Calu3 (cell line): ENCODE measurements at regions not wholly inside any gene's neighbourhood (a gene's known extent, or its start where the extent isn't known, plus 50 kb on each side); places are given as distances from the start of the nearest gene placed in this dataset.

Source experiments
- BruUV-seq: library from RNA; stranded (reverse); fragments of 400-500 nt; replicated peaks from 2 replicates; lab custom pipeline; 2021; lab: Mats Ljungman, UMichigan
- CTCF ChIA-PET: fragments of 300-600 bp; sonication (Branson Sonifier 250); formaldehyde crosslinking; loops from one replicate; lab custom pipeline; 2022; ENCODE audit warnings: antibody characterized with exemption; lab: Charles Lee
- DNase-seq: peaks from one replicate; pipeline ENCODE4 v3.0.0; 2022
- H3K27ac Mint-ChIP-seq: one replicate; pipeline ENCODE4 v1.8.0; 2022; ENCODE audit warnings: mixed read lengths; ENCODE audit not compliant: unreplicated experiment
- H3K27me3 Mint-ChIP-seq: one replicate; pipeline ENCODE4 v1.8.0; 2022; ENCODE audit warnings: mixed read lengths; ENCODE audit not compliant: unreplicated experiment
- H3K36me3 Mint-ChIP-seq: one replicate; pipeline ENCODE4 v1.8.0; 2022; ENCODE audit warnings: mild to moderate bottlenecking, moderate library complexity, mixed read lengths; ENCODE audit not compliant: insufficient read depth, unreplicated experiment
- H3K4me1 Mint-ChIP-seq: one replicate; pipeline ENCODE4 v1.8.0; 2022; ENCODE audit warnings: mild to moderate bottlenecking, low read depth, mixed read lengths; ENCODE audit not compliant: unreplicated experiment
- H3K4me3 Mint-ChIP-seq: one replicate; pipeline ENCODE4 v1.8.0; 2022; ENCODE audit warnings: mild to moderate bottlenecking, low read depth, moderate library complexity, mixed read lengths; ENCODE audit not compliant: unreplicated experiment
- H3K9me3 Mint-ChIP-seq: one replicate; pipeline ENCODE4 v1.8.0; 2022; ENCODE audit warnings: low read depth, mixed read lengths; ENCODE audit not compliant: unreplicated experiment
- intact Hi-C: fragments of 100-400 bp; cut with micrococcal nuclease; formaldehyde crosslinking; loops from one replicate; pipeline ENCODE4 v1.10.0; 2022; ENCODE audit not compliant: unreplicated experiment
- TF ChIP-seq, protein P1 (sequence below): fragments of 200-600 bp; IDR thresholded peaks from one replicate; pipeline ENCODE4 v1.8.0; 2022; ENCODE audit warnings: antibody characterized with exemption; ENCODE audit not compliant: unreplicated experiment

DNA sequence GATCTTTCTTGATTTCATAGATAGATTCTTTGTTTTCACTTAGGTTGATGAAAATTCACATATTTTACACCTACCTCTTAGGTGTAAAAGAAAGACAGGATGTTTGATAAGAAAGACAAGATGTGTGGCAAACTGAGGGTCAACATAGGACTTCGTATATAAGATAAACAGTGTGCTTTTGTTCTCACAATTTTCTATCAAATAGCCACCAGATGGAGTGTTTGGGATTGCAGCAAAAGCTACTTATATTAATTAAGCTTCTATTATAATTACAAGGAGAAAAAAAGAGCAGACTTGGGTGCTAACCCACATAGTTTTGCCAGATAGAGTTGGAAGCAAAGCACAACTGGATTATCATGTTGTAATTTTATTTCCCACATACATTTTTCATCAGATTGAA is 232.9 kb downstream of the CDH7 start:
- H3K9me3 Mint-ChIP-seq = peaks cover 4% of the 10 kb centered on the region
- CTCF ChIA-PET = interaction anchor here (0.7 to 1.4 kb wide), 2 partner anchors 62 to 512 kb away, joined by 3 to 6 read pairs; no protein-coding TSS in a partner anchor

DNA sequence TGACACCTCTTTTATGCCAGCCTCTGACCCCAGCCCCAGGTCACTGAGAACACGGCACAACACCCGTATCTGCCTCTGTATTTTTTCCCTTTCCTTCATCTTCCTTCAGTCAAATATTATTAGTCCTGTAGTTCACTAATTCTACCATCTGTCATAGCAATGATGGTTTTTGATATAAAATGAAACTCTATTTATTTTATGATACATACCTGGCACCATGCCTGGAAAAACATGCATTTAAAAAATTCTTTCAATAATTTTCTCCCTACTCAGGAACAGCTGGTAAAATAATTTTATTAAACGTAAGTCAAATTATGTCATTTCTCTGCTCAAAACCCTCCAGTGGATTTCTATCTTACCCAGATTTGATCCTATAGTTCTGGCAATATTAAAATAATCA is 224.7 kb downstream of the CDH7 start:
- Mint-ChIP-seq H3K27me3 (no peaks in the 10 kb centered on the region), H3K9me3 (no peaks in the 10 kb centered on the region), H3K27ac (no peak overlapping the region), H3K36me3 (no peaks in the 10 kb centered on the region), H3K4me3 (no peak overlapping the region), H3K4me1 (peaks cover 13% of the 10 kb centered on the region)
- TF ChIP-seq, protein P1, sequence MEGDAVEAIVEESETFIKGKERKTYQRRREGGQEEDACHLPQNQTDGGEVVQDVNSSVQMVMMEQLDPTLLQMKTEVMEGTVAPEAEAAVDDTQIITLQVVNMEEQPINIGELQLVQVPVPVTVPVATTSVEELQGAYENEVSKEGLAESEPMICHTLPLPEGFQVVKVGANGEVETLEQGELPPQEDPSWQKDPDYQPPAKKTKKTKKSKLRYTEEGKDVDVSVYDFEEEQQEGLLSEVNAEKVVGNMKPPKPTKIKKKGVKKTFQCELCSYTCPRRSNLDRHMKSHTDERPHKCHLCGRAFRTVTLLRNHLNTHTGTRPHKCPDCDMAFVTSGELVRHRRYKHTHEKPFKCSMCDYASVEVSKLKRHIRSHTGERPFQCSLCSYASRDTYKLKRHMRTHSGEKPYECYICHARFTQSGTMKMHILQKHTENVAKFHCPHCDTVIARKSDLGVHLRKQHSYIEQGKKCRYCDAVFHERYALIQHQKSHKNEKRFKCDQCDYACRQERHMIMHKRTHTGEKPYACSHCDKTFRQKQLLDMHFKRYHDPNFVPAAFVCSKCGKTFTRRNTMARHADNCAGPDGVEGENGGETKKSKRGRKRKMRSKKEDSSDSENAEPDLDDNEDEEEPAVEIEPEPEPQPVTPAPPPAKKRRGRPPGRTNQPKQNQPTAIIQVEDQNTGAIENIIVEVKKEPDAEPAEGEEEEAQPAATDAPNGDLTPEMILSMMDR = no peak
- intact Hi-C loops = no loop called here
- CTCF ChIA-PET = no interaction called here
- no TSS peak for BruUV-seq
- DNase-seq = no peak

More for the DNA sequence above, 232.9 kb downstream of the CDH7 start:
- H3K4me1 Mint-ChIP-seq = no peaks in the 10 kb centered on the region
- intact Hi-C loops = loop anchor here (5.0 kb wide), 2 partner anchors 64 to 514 kb away; no protein-coding TSS in a partner anchor
- DNase-seq = no peak
- no peaks in the 10 kb centered on the region for H3K36me3 Mint-ChIP-seq
- TF ChIP-seq, protein P1 = no peak
- no peak overlapping the region for H3K27ac Mint-ChIP-seq
- no peaks in the 10 kb centered on the region for H3K27me3 Mint-ChIP-seq
- no peak overlapping the region for H3K4me3 Mint-ChIP-seq
- no TSS peak for BruUV-seq

DNA sequence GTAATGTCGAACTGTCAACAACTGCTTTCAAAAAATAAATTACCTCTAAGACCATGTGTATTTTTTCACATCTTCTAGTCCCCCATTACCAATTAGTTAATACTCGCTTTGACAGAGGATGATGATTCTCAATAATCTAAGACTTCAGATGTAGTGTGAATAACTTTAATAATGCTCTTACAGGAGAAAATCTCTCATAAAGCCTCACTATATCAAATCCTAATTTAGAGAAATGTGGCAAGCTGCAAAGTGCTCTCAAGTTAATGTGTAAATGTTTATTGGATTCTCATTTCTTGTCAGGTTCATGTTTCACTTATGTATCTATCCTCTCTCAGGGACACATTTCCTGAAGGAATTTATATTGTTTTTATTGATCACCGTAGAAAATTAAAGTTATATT is 223.9 kb downstream of the CDH7 start:
- Mint-ChIP-seq H3K4me1 (peaks cover 13% of the 10 kb centered on the region), H3K27ac (no peak overlapping the region), H3K36me3 (no peaks in the 10 kb centered on the region), H3K27me3 (no peaks in the 10 kb centered on the region), H3K4me3 (no peak overlapping the region), H3K9me3 (no peaks in the 10 kb centered on the region)
- TF ChIP-seq, protein P1 = no peak
- CTCF ChIA-PET = no interaction called here
- no peak for DNase-seq
- intact Hi-C loops = no loop called here
- no TSS peak for BruUV-seq

DNA sequence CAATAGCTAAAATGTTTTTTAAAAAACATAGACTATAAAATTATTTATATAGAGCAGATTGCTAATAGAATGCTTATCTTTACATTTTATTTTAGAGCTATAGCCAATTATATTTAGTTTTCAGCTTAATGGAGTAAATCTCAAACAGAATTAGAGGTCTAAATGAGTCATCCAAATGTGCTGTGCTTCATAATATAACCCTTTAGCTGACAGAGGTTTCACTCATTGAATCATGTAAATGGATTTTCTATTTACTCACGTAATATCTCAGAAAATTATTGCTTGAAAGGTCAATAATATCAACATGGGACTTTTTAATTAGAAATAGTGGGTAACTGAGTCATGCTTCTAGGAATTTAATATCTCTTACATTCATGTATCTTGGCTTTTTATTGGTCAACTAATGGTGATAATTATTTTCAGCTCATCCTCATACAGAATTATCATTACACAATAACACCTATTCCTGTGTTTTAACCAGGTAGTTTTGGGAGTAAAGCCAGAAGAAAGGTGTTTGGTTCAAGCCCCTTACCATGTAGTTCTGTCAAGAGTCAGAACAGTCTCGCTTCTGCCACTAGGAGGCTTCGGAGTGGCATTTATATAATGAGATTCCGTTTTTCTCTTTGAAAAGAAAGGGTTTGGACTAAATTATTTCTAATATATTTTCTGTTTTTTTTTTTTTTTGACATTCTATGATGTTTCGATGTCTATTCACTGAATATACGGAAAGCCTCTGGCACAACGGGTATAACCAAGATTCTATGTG is 217.6 kb downstream of the CDH7 start:
- intact Hi-C loops = no loop called here
- CTCF ChIA-PET = interaction anchor here (0.6 to 0.7 kb wide), 2 partner anchors 37 to 1041 kb away, joined by 3 to 4 read pairs; no protein-coding TSS in a partner anchor
- Mint-ChIP-seq H3K4me1 (no peaks in the 10 kb centered on the region), H3K27ac (no peak overlapping the region), H3K36me3 (no peaks in the 10 kb centered on the region), H3K27me3 (no peaks in the 10 kb centered on the region), H3K9me3 (no peaks in the 10 kb centered on the region), H3K4me3 (no peak overlapping the region)
- DNase-seq = no peak
- TF ChIP-seq, protein P1 = peak; percentile 46
- BruUV-seq = no TSS peak
